IPS-NIHi11 (cell line): ENCODE measurements at regions not wholly inside any gene's neighbourhood (a gene's known extent, or its start where the extent isn't known, plus 50 kb on each side); places are given as distances from the start of the nearest gene placed in this dataset.
"Not testable (repeated sequence)": the region's sequence is repeated elsewhere in the genome, so short reads cannot be mapped to it uniquely, and the experiment has no call there.

Experiments used
- DNase-seq: peaks from one replicate; pipeline ENCODE4 v3.0.0; 2012; ENCODE audit warnings: mixed read lengths, low spot score

GRCh38 chr5:15096686-15097085, 225.1 kb upstream of the ANKH start:
- DNase-seq = not testable (repeated sequence)

- no peak for DNase-seq
These were observed 221.2 kb upstream of the ANKH start for GRCh38 chr5:15092801-15093200.

GRCh38 chr5:15085671-15086070, 214.1 kb upstream of the ANKH start:
- DNase-seq = no peak

GRCh38 chr5:15082096-15082495, 210.5 kb upstream of the ANKH start:
- DNase-seq = no peak

- DNase-seq = no peak
These were observed 208.6 kb upstream of the ANKH start for GRCh38 chr5:15080219-15080618.

GRCh38 chr5:15079566-15079965, 208.0 kb upstream of the ANKH start:
- no peak for DNase-seq

- DNase-seq = no peak
These were observed 203.1 kb upstream of the ANKH start for GRCh38 chr5:15074651-15075050.

- no peak for DNase-seq
These were observed 201.9 kb upstream of the ANKH start for GRCh38 chr5:15073453-15073852.

GRCh38 chr5:15070907-15071306, 199.3 kb upstream of the ANKH start:
- DNase-seq = no peak

GRCh38 chr5:15069407-15069905, 197.9 kb upstream of the ANKH start:
- no peak for DNase-seq

GRCh38 chr5:15065091-15065490, 193.5 kb upstream of the ANKH start:
- DNase-seq = no peak

GRCh38 chr5:15064396-15064795, 192.8 kb upstream of the ANKH start:
- DNase-seq = no peak

GRCh38 chr5:15056988-15057592, 185.5 kb upstream of the ANKH start:
- no peak for DNase-seq

- DNase-seq = no peak
These were observed 172.9 kb upstream of the ANKH start for GRCh38 chr5:15044521-15044920.

GRCh38 chr5:15037247-15037908, 165.8 kb upstream of the ANKH start:
- DNase-seq = no peak

GRCh38 chr5:15034379-15034778, 162.8 kb upstream of the ANKH start:
- peak; percentile 25 for DNase-seq

GRCh38 chr5:15031180-15031579, 159.6 kb upstream of the ANKH start:
- no peak for DNase-seq

- no peak for DNase-seq
These were observed 156.2 kb upstream of the ANKH start for GRCh38 chr5:15027764-15028163.

GRCh38 chr5:15026944-15027343, 155.4 kb upstream of the ANKH start:
- peak; percentile 42 for DNase-seq

GRCh38 chr5:15026011-15026893, 154.7 kb upstream of the ANKH start:
- DNase-seq = no peak

GRCh38 chr5:15023846-15024245, 152.3 kb upstream of the ANKH start:
- no peak for DNase-seq

GRCh38 chr5:15023266-15023665, 151.7 kb upstream of the ANKH start:
- no peak for DNase-seq
